Endodermal cell (in vitro differentiated cells): ENCODE measurements at regions not wholly inside any gene's neighbourhood (a gene's known extent, or its start where the extent isn't known, plus 50 kb on each side); places are given as distances from the start of the nearest gene placed in this dataset.
A peak's percentile ranks its signal among the peaks of the same experiment; 100 is the strongest.

Source experiments
- DNase-seq: peaks from one replicate; pipeline ENCODE4 v3.0.0-alpha.2; 2017
- H3K27ac ChIP-seq: 2 replicates; pipeline ENCODE4 v1.5.1; 2013; ENCODE audit warnings: mild to moderate bottlenecking, low read depth, low read length, moderate library complexity
- H3K27me3 ChIP-seq: 2 replicates; pipeline ENCODE4 v1.6.1; 2013; ENCODE audit warnings: mild to moderate bottlenecking, low read length, moderate library complexity; ENCODE audit not compliant: insufficient read depth, control insufficient read depth, poor library complexity, severe bottlenecking
- H3K36me3 ChIP-seq: 2 replicates; pipeline ENCODE4 v1.7.0; 2013; ENCODE audit warnings: mild to moderate bottlenecking, low read length, moderate library complexity; ENCODE audit not compliant: control insufficient read depth, insufficient read depth
- H3K4me1 ChIP-seq: one replicate; pipeline ENCODE4 v1.7.0; 2013; ENCODE audit warnings: low read length; ENCODE audit not compliant: control insufficient read depth, insufficient read depth
- H3K4me3 ChIP-seq: 2 replicates; pipeline ENCODE4 v1.5.1; 2013; ENCODE audit warnings: mild to moderate bottlenecking, low read length, moderate library complexity
- H3K9ac ChIP-seq: 2 replicates; pipeline ENCODE4 v1.6.1; 2013; ENCODE audit warnings: mild to moderate bottlenecking, low read length, moderate library complexity; ENCODE audit not compliant: poor library complexity, severe bottlenecking; ENCODE audit errors: extremely low read depth
- H3K9me3 ChIP-seq: 2 replicates; pipeline ENCODE4 v1.6.1; 2013; ENCODE audit warnings: mild to moderate bottlenecking, low read length, moderate library complexity; ENCODE audit not compliant: control insufficient read depth
- H3K27ac Mint-ChIP-seq: 2 replicates; pipeline ENCODE4 v1.8.0; 2020; ENCODE audit warnings: mixed read lengths
- H3K27me3 Mint-ChIP-seq: 2 replicates; pipeline ENCODE4 v1.8.0; 2021; ENCODE audit warnings: mild to moderate bottlenecking, mixed read lengths; ENCODE audit not compliant: insufficient read depth
- H3K36me3 Mint-ChIP-seq: 2 replicates; pipeline ENCODE4 v1.8.0; 2020; ENCODE audit warnings: low read depth, mixed read lengths
- H3K4me1 Mint-ChIP-seq: 2 replicates; pipeline ENCODE4 v1.8.0; 2020; ENCODE audit warnings: mixed read lengths
- H3K4me3 Mint-ChIP-seq: 2 replicates; pipeline ENCODE4 v1.8.0; 2020; ENCODE audit warnings: mild to moderate bottlenecking, moderate library complexity, mixed read lengths
- H3K9me3 Mint-ChIP-seq: 2 replicates; pipeline ENCODE4 v1.8.0; 2020; ENCODE audit warnings: mild to moderate bottlenecking, mixed read lengths
- WGBS, 2 experiments: methylation state at CpG; one replicate each; pipeline versions ENCODE4 v1.1.5 to v1.1.7; 2013; ENCODE audit warnings: missing lambda C conversion rate in 2 of 2, mixed read lengths in 1 of 2; ENCODE audit not compliant: insufficient coverage in 1 of 2, insufficient read length in 1 of 2; 5-methylcytosine and 5-hydroxymethylcytosine counted together
- TF ChIP-seq, protein P1 (sequence below): fragments of 200-600 bp; sonication (generic); conservative IDR thresholded peaks from 2 replicates; pipeline ENCODE4 v1.5.0; 2021; ENCODE audit warnings: antibody characterized with exemption, mild to moderate bottlenecking

DNA sequence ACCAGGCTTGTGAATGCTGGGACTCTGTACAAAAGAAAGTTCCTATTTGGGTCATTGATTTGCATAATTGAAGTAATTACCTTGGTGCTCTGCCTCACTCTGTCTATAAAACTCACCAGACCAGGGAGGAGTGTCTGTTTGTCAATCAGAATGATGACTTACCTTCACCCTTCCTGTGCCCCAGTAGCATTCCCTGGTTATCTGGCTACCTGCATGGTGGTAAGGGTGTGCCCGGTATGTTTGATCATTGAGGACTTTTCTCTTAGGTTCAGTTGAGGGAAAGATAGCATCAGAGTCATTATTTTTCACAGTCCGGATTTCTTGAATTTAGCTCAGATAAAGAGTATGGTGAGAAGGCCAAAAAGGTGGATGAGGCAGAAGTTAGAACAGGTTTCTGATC is 190.0 kb downstream of the BRINP2 start:
- Histone ChIP-seq H3K36me3 (no peaks in the 10 kb centered on the region), H3K9ac (no peak overlapping the region), H3K4me1 (no peaks in the 10 kb centered on the region), H3K27me3 (peaks cover 13% of the 10 kb centered on the region), H3K4me3 (no peak overlapping the region), H3K27ac (no peak overlapping the region), H3K9me3 (no peaks in the 10 kb centered on the region)
- Mint-ChIP-seq H3K4me3 (no peak overlapping the region), H3K27me3 (peaks cover 8% of the 10 kb centered on the region), H3K27ac (no peak overlapping the region), H3K9me3 (no peaks in the 10 kb centered on the region), H3K4me1 (no peaks in the 10 kb centered on the region), H3K36me3 (no peaks in the 10 kb centered on the region)
- TF ChIP-seq, protein P1, sequence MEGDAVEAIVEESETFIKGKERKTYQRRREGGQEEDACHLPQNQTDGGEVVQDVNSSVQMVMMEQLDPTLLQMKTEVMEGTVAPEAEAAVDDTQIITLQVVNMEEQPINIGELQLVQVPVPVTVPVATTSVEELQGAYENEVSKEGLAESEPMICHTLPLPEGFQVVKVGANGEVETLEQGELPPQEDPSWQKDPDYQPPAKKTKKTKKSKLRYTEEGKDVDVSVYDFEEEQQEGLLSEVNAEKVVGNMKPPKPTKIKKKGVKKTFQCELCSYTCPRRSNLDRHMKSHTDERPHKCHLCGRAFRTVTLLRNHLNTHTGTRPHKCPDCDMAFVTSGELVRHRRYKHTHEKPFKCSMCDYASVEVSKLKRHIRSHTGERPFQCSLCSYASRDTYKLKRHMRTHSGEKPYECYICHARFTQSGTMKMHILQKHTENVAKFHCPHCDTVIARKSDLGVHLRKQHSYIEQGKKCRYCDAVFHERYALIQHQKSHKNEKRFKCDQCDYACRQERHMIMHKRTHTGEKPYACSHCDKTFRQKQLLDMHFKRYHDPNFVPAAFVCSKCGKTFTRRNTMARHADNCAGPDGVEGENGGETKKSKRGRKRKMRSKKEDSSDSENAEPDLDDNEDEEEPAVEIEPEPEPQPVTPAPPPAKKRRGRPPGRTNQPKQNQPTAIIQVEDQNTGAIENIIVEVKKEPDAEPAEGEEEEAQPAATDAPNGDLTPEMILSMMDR, result no peak
- 93 to 94% methylated on average over 2 of the region's 2 CpGs for WGBS, 2 experiments
- no peak for DNase-seq

- DNase-seq, result no peak
- Histone ChIP-seq H3K27me3 (peaks cover 45% of the 10 kb centered on the region), H3K4me3 (no peak overlapping the region), H3K27ac (no peak overlapping the region), H3K4me1 (no peaks in the 10 kb centered on the region), H3K36me3 (no peaks in the 10 kb centered on the region), H3K9ac (no peak overlapping the region), H3K9me3 (no peaks in the 10 kb centered on the region)
- H3K4me3 Mint-ChIP-seq, result no peak overlapping the region
- no peaks in the 10 kb centered on the region for H3K4me1 Mint-ChIP-seq
- H3K36me3 Mint-ChIP-seq, result no peaks in the 10 kb centered on the region
- H3K9me3 Mint-ChIP-seq, result no peaks in the 10 kb centered on the region
- TF ChIP-seq, protein P1, result no peak
- 94 to 100% methylated on average over 3 to 4 of the region's 4 CpGs for WGBS, 2 experiments
- peaks cover 8% of the 10 kb centered on the region for H3K27me3 Mint-ChIP-seq
- H3K27ac Mint-ChIP-seq, result no peak overlapping the region
Observed at GRCh38 chr1:177356674-177357435, 186.1 kb downstream of the BRINP2 start.

- Histone ChIP-seq H3K9me3 (no peaks in the 10 kb centered on the region), H3K4me1 (no peaks in the 10 kb centered on the region), H3K9ac (no peak overlapping the region), H3K27me3 (peaks cover 45% of the 10 kb centered on the region), H3K4me3 (no peak overlapping the region), H3K36me3 (no peaks in the 10 kb centered on the region), H3K27ac (no peak overlapping the region)
- H3K36me3 Mint-ChIP-seq, result no peaks in the 10 kb centered on the region
- peaks cover 6% of the 10 kb centered on the region for H3K27me3 Mint-ChIP-seq
- H3K9me3 Mint-ChIP-seq, result no peaks in the 10 kb centered on the region
- WGBS, 2 experiments, result 26% methylated on average over 2 of the region's 2 CpGs; no CpG with 5 or more reads in 1 of the 2 experiments
- TF ChIP-seq, protein P1, result peak; percentile 77
- no peak overlapping the region for H3K27ac Mint-ChIP-seq
- peak; percentile 70 for DNase-seq
- H3K4me1 Mint-ChIP-seq, result no peaks in the 10 kb centered on the region
- H3K4me3 Mint-ChIP-seq, result no peak overlapping the region
Observed at GRCh38 chr1:177355575-177355974, 184.8 kb downstream of the BRINP2 start.
